SK-N-SH treated with all-trans-retinoic acid at 6 μM for 48 hours (cell line): ENCODE measurements at regions not wholly inside any gene's neighbourhood (a gene's known extent, or its start where the extent isn't known, plus 50 kb on each side); places are given as distances from the start of the nearest gene placed in this dataset.
"Not testable (repeated sequence)": the region's sequence is repeated elsewhere in the genome, so short reads cannot be mapped to it uniquely, and the experiment has no call there.

ENCODE experiments used
- ATAC-seq: fragments of 200-7000 bp; cut with Tn5 transposase; 3 replicates; pipeline ENCODE4 v1.9.1; 2020; ENCODE audit warnings: mild to moderate bottlenecking, moderate library complexity
- ARNTL ChIP-seq: fragments of 450-650 bp; formaldehyde crosslinking; IDR thresholded peaks from 2 replicates; pipeline ENCODE4 v1.5.0; 2020; ENCODE audit warnings: low read depth, mild to moderate bottlenecking, moderate library complexity, borderline replicate concordance
- BACH2 ChIP-seq: fragments of 250-450 bp; sonication (Bioruptor Pico); IDR thresholded peaks from 2 replicates; pipeline ENCODE4 v1.9.0; 2021; ENCODE audit warnings: mild to moderate bottlenecking, borderline replicate concordance
- CREB5 ChIP-seq: fragments of 250-450 bp; sonication (Bioruptor Pico); IDR thresholded peaks from 2 replicates; pipeline ENCODE4 v1.5.1; 2020; ENCODE audit warnings: low read depth, mild to moderate bottlenecking, moderate library complexity
- CSDC2 ChIP-seq: fragments of 250-450 bp; sonication (Bioruptor Pico); IDR thresholded peaks from 2 replicates; pipeline ENCODE4 v1.5.0; 2020; ENCODE audit warnings: mild to moderate bottlenecking, moderate library complexity
- CSRNP3 ChIP-seq: fragments of 250-450 bp; sonication (Bioruptor Pico); IDR thresholded peaks from 2 replicates; pipeline ENCODE4 v1.5.1; 2021; ENCODE audit warnings: mild to moderate bottlenecking, moderate library complexity
- ESRRG ChIP-seq: fragments of 250-450 bp; sonication (Bioruptor Pico); IDR thresholded peaks from 2 replicates; pipeline ENCODE4 v1.6.1; 2021; ENCODE audit warnings: mild to moderate bottlenecking
- GLIS3 ChIP-seq: fragments of 250-450 bp; sonication (Bioruptor Pico); IDR thresholded peaks from 2 replicates; pipeline ENCODE4 v1.5.0; 2020; ENCODE audit warnings: mild to moderate bottlenecking, moderate library complexity
- ISL1 ChIP-seq: fragments of 250-450 bp; sonication (Bioruptor Pico); IDR thresholded peaks from 2 replicates; pipeline ENCODE4 v2.1.2; 2022; ENCODE audit warnings: mild to moderate bottlenecking, moderate library complexity
- OSR1 ChIP-seq: fragments of 250-450 bp; sonication (Bioruptor Pico); IDR thresholded peaks from 2 replicates; pipeline ENCODE4 v1.8.0; 2022; ENCODE audit warnings: moderate library complexity, mild to moderate bottlenecking, inconsistent platforms
- PATZ1 ChIP-seq: fragments of 250-450 bp; sonication (Bioruptor Pico); IDR thresholded peaks from 2 replicates; pipeline ENCODE4 v1.8.0; 2020; ENCODE audit warnings: mild to moderate bottlenecking, moderate library complexity, borderline replicate concordance
- POU6F1 ChIP-seq: fragments of 250-450 bp; sonication (Bioruptor Pico); IDR thresholded peaks from 2 replicates; pipeline ENCODE4 v1.8.0; 2021; ENCODE audit warnings: low read depth, mild to moderate bottlenecking, moderate library complexity, borderline replicate concordance
- PPARA ChIP-seq: fragments of 250-450 bp; sonication (Bioruptor Pico); IDR thresholded peaks from 2 replicates; pipeline ENCODE4 v1.5.0; 2020; ENCODE audit warnings: mild to moderate bottlenecking, borderline replicate concordance
- SNAI2 ChIP-seq: fragments of 250-450 bp; sonication (Bioruptor Pico); IDR thresholded peaks from 2 replicates; pipeline ENCODE4 v1.5.0; 2020; ENCODE audit warnings: mild to moderate bottlenecking, moderate library complexity
- TCF4 ChIP-seq: fragments of 250-450 bp; sonication (Bioruptor Pico); IDR thresholded peaks from 2 replicates; pipeline ENCODE4 v1.8.0; 2021; ENCODE audit warnings: mild to moderate bottlenecking, moderate library complexity, borderline replicate concordance
- TOX ChIP-seq: fragments of 250-450 bp; sonication (Bioruptor Pico); IDR thresholded peaks from 2 replicates; pipeline ENCODE4 v1.8.0; 2021; ENCODE audit warnings: mild to moderate bottlenecking, moderate library complexity, borderline replicate concordance
- TSHZ2 ChIP-seq: fragments of 250-450 bp; sonication (Bioruptor Pico); IDR thresholded peaks from 2 replicates; pipeline ENCODE4 v1.5.0; 2020; ENCODE audit warnings: mild to moderate bottlenecking, moderate library complexity
- ZC3H10 ChIP-seq: fragments of 250-450 bp; sonication (Bioruptor Pico); IDR thresholded peaks from 2 replicates; pipeline ENCODE4 v1.5.1; 2021; ENCODE audit warnings: mild to moderate bottlenecking, moderate library complexity
- ZFP3 ChIP-seq: fragments of 250-450 bp; sonication (Bioruptor Pico); IDR thresholded peaks from 2 replicates; pipeline ENCODE4 v1.5.0; 2020; ENCODE audit warnings: mild to moderate bottlenecking, moderate library complexity
- ZFP30 ChIP-seq: fragments of 450-650 bp; formaldehyde crosslinking; IDR thresholded peaks from 2 replicates; pipeline ENCODE4 v1.5.0; 2022; ENCODE audit warnings: mild to moderate bottlenecking, moderate library complexity
- ZNF565 ChIP-seq: fragments of 450-650 bp; formaldehyde crosslinking; conservative IDR thresholded peaks from 2 replicates; pipeline ENCODE4 v1.5.0; 2020; ENCODE audit warnings: low read depth, mild to moderate bottlenecking, moderate library complexity
- ZNF70 ChIP-seq: fragments of 450-650 bp; formaldehyde crosslinking; IDR thresholded peaks from 2 replicates; pipeline ENCODE4 v1.5.0; 2020; ENCODE audit warnings: mild to moderate bottlenecking, moderate library complexity
- ZNF8 ChIP-seq: fragments of 450-650 bp; formaldehyde crosslinking; IDR thresholded peaks from 2 replicates; pipeline ENCODE4 v1.5.0; 2020; ENCODE audit warnings: mild to moderate bottlenecking, moderate library complexity

GRCh38 chr3:182650568-182651128, 142.7 kb upstream of the ATP11B start:
- TF ChIP-seq ESRRG (CRISPR knock-in tag) = no peak
- TF ChIP-seq ZNF70 (CRISPR knock-in tag) = no peak
- no peak for TF ChIP-seq OSR1 (CRISPR knock-in tag)
- no peak for TF ChIP-seq ARNTL (CRISPR knock-in tag)
- no peak for TF ChIP-seq PATZ1
- TF ChIP-seq TCF4 = no peak
- no peak for TF ChIP-seq ZFP30 (CRISPR knock-in tag)
- TF ChIP-seq CREB5 (CRISPR knock-in tag) = no peak
- TF ChIP-seq BACH2 (CRISPR knock-in tag) = no peak
- TF ChIP-seq ZC3H10 = no peak
- no peak for TF ChIP-seq PPARA (CRISPR knock-in tag)
- no peak for TF ChIP-seq ISL1 (CRISPR knock-in tag)
- TF ChIP-seq CSRNP3 (CRISPR knock-in tag) = no peak
- TF ChIP-seq GLIS3 (CRISPR knock-in tag) = no peak
- no peak for TF ChIP-seq ZFP3 (CRISPR knock-in tag)
- no peak for TF ChIP-seq ZNF8 (CRISPR knock-in tag)
- no peak for TF ChIP-seq SNAI2 (CRISPR knock-in tag)
- no peak for TF ChIP-seq ZNF565
- TF ChIP-seq POU6F1 (CRISPR knock-in tag) = no peak
- ATAC-seq = no peak

- no peak for ATAC-seq
- TF ChIP-seq ZNF8 (CRISPR knock-in tag) (no peak), ARNTL (CRISPR knock-in tag) (no peak), TSHZ2 (CRISPR knock-in tag) (no peak), SNAI2 (CRISPR knock-in tag) (no peak), TOX (CRISPR knock-in tag) (no peak), PPARA (CRISPR knock-in tag) (no peak), TCF4 (no peak), BACH2 (CRISPR knock-in tag) (no peak), CSDC2 (CRISPR knock-in tag) (no peak)
Measured at GRCh38 chr3:182651461-182651860, 141.8 kb upstream of the ATP11B start.

GRCh38 chr3:182653065-182653464, 140.2 kb upstream of the ATP11B start:
- ATAC-seq = not testable (repeated sequence)
